ENCODE measurements at regions not wholly inside any gene's neighbourhood (a gene's known extent, or its start where the extent isn't known, plus 50 kb on each side); places are given as distances from the start of the nearest gene placed in this dataset.

DNA sequence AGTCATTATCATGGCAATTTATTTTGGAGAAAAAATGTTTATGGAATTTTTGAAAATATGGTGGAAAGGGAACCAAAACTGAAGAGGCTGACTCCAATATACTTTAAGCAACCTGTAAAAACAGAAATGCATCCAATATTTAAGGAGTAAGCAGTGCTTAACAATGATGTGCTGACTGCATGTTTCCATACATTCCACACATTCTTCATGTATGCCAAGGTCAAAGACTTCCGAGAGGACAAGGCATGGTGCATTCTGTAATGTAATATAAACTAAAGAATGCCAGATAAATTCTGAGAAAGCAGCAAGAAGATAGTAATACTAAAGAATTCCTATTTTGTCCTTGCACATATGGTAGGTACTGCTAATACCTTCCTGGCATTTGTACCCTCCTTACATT, 2015.9 kb upstream of the CDH9 start:
- H3K9me3 Mint-ChIP-seq: peaks cover 0 to 11% (median 0%) of the 10 kb centered on the region in 9 donors

GRCh38 chr5:29051509-29051908, 2013.1 kb upstream of the CDH9 start:
- peaks cover 0 to 5% (median 0%) of the 10 kb centered on the region in 3 donors for H3K36me3 Mint-ChIP-seq
- H3K9me3 Mint-ChIP-seq: peaks cover 0 to 11% (median 3%) of the 10 kb centered on the region in 9 donors
- DNase-seq (no peak), ATAC-seq (no peak)
- H3K4me3 Mint-ChIP-seq: no peak overlapping the region
- H3K27ac Mint-ChIP-seq: no peak overlapping the region
- no peaks in the 10 kb centered on the region for H3K4me1 Mint-ChIP-seq
- no peaks in the 10 kb centered on the region for H3K27me3 Mint-ChIP-seq
- POLR2A ChIA-PET: no interaction called here

More for the DNA sequence above, 2015.9 kb upstream of the CDH9 start:
- DNase-seq (no peak), ATAC-seq (no peak)
- H3K36me3 Mint-ChIP-seq: peaks cover 0 to 5% (median 0%) of the 10 kb centered on the region in 3 donors
- H3K4me3 Mint-ChIP-seq: no peak overlapping the region
- H3K4me1 Mint-ChIP-seq: no peaks in the 10 kb centered on the region
- POLR2A ChIA-PET: no interaction called here
- H3K27ac Mint-ChIP-seq: no peak overlapping the region
- H3K27me3 Mint-ChIP-seq: no peaks in the 10 kb centered on the region

- Mint-ChIP-seq H3K4me1 (no peaks in the 10 kb centered on the region), H3K36me3 (no peaks in the 10 kb centered on the region), H3K4me3 (no peak overlapping the region), H3K27ac (no peak overlapping the region), H3K27me3 (no peaks in the 10 kb centered on the region), H3K9me3 (peaks cover 0 to 10% (median 4%) of the 10 kb centered on the region in 9 donors)
- POLR2A ChIA-PET: no interaction called here
- DNase-seq (no peak), ATAC-seq (no peak)
Measured at GRCh38 chr5:29042152-29042551, 2003.8 kb upstream of the CDH9 start.

DNA sequence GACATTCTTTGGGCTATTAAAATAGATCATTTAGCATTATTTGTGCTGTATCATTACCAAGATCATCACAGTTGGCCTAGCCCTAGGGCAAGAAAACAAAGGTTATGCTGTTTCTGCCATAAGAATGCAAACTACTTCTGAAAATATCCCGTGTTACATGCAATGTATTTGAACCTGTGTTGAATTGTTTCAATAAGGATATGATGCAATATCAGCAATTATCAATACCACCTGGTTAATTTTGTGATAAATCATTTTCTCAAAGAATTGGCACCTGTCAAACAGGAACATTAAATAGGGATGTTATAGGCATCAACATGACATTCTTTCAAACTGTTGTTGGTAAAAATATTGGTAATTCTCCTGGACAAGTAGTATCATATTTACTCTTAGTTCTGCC, 2002.0 kb upstream of the CDH9 start:
- POLR2A ChIA-PET: no interaction called here
- Mint-ChIP-seq H3K27me3 (no peaks in the 10 kb centered on the region), H3K4me1 (no peaks in the 10 kb centered on the region), H3K4me3 (no peak overlapping the region), H3K9me3 (peaks cover 0 to 20% (median 8%) of the 10 kb centered on the region in 9 donors), H3K27ac (no peak overlapping the region), H3K36me3 (no peaks in the 10 kb centered on the region)
- no peak for DNase-seq
- no peak for ATAC-seq

DNA sequence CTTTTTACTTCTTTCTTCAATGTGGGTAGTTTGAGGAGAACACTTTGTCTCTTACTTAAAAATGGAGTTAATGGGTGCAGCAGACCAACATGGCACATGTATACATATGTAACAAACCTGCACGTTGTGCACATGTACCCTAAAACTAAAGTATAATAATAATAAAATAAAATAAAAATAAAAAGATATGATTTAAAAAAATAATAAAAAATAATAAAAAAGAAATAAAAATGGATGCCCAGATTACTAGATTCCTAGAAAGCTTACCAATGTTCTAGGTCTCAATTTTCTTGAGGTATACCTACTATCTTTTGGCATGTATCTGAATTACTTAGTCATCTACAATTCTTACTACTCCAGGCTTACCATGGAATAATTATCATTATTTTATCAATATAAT, 2001.6 kb upstream of the CDH9 start:
- Mint-ChIP-seq H3K36me3 (no peaks in the 10 kb centered on the region), H3K9me3 (peaks cover 0 to 24% (median 9%) of the 10 kb centered on the region in 9 donors), H3K27me3 (no peaks in the 10 kb centered on the region), H3K27ac (no peak overlapping the region), H3K4me3 (no peak overlapping the region), H3K4me1 (no peaks in the 10 kb centered on the region)
- POLR2A ChIA-PET: no interaction called here
- no peak for ATAC-seq
- DNase-seq: no peak

GRCh38 chr5:29037716-29038115, 1999.3 kb upstream of the CDH9 start:
- no peaks in the 10 kb centered on the region for H3K27me3 Mint-ChIP-seq
- ATAC-seq (no peak), DNase-seq (no peak)
- no peak overlapping the region for H3K27ac Mint-ChIP-seq
- no peak overlapping the region for H3K4me3 Mint-ChIP-seq
- no peaks in the 10 kb centered on the region for H3K4me1 Mint-ChIP-seq
- POLR2A ChIA-PET: no interaction called here
- H3K9me3 Mint-ChIP-seq: peaks cover 2 to 31% (median 9%) of the 10 kb centered on the region in 9 donors
- H3K36me3 Mint-ChIP-seq: no peaks in the 10 kb centered on the region

- no peaks in the 10 kb centered on the region for H3K4me1 Mint-ChIP-seq
- no peak for DNase-seq
- H3K27ac Mint-ChIP-seq: no peak overlapping the region
- no peaks in the 10 kb centered on the region for H3K36me3 Mint-ChIP-seq
- ATAC-seq: no peak
- POLR2A ChIA-PET: no interaction called here
- H3K9me3 Mint-ChIP-seq: peaks cover 0 to 28% (median 6%) of the 10 kb centered on the region in 9 donors
- no peak overlapping the region for H3K4me3 Mint-ChIP-seq
- no peaks in the 10 kb centered on the region for H3K27me3 Mint-ChIP-seq
Measured at GRCh38 chr5:29024052-29024451, 1985.7 kb upstream of the CDH9 start.

DNA sequence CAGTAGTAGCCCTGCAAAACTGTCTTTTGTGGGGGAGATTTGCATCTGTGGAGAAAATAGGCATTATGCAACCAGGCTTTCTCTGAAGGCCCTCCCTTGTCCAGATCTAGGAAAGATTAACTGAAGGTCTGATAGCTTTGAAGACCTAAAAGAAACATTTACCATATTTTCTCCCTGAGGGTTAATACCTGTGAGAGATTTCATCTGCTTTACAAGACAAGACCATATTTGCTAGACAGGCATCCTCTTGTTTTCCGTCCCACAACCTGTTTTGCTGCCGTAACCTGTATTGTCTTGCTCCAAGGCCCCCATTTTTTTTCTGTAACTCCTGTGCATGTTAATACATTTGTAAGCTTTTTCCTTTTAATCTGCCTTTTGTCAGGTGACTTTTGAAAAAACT, 1985.2 kb upstream of the CDH9 start:
- no peaks in the 10 kb centered on the region for H3K36me3 Mint-ChIP-seq
- H3K27me3 Mint-ChIP-seq: no peaks in the 10 kb centered on the region
- H3K4me3 Mint-ChIP-seq: no peak overlapping the region
- ATAC-seq: no peak
- no peak overlapping the region for H3K27ac Mint-ChIP-seq
- H3K9me3 Mint-ChIP-seq: peaks cover 0 to 24% (median 4%) of the 10 kb centered on the region in 9 donors
- DNase-seq: no peak
- H3K4me1 Mint-ChIP-seq: no peaks in the 10 kb centered on the region
- POLR2A ChIA-PET: no interaction called here

GRCh38 chr5:29017501-29017900, 1979.1 kb upstream of the CDH9 start:
- no peak for DNase-seq
- Mint-ChIP-seq H3K27ac (no peak overlapping the region), H3K27me3 (no peaks in the 10 kb centered on the region), H3K4me1 (no peaks in the 10 kb centered on the region), H3K4me3 (no peak overlapping the region), H3K9me3 (peaks cover 0 to 24% (median 8%) of the 10 kb centered on the region in 9 donors), H3K36me3 (no peaks in the 10 kb centered on the region)
- POLR2A ChIA-PET: no interaction called here
- ATAC-seq: no peak

GRCh38 chr5:29016067-29016466, 1977.7 kb upstream of the CDH9 start:
- H3K4me1 Mint-ChIP-seq: no peaks in the 10 kb centered on the region
- no peak for ATAC-seq
- DNase-seq: no peak
- H3K4me3 Mint-ChIP-seq: no peak overlapping the region
- H3K27ac Mint-ChIP-seq: no peak overlapping the region
- POLR2A ChIA-PET: no interaction called here
- no peaks in the 10 kb centered on the region for H3K36me3 Mint-ChIP-seq
- H3K9me3 Mint-ChIP-seq: peaks cover 0 to 24% (median 8%) of the 10 kb centered on the region in 9 donors
- H3K27me3 Mint-ChIP-seq: no peaks in the 10 kb centered on the region

DNA sequence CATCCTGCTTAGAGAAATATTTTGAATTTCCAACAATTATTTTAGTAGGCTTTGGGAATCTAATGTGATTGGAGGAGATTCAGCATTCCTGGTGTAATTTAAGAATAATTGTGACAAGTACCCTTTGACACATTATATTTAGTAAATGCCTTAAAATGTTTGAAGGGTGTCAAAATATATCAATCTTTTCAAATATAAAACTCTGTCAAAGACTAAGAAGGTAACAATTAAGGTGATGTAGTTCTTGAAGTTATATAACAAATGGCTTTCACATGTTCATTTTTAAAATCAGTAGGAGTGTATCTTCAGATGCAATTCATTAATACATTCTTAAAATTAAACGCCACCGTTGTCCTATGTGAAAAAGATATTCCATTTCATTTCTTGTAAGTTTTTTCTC, 1977.1 kb upstream of the CDH9 start:
- DNase-seq: no peak
- Mint-ChIP-seq H3K27ac (no peak overlapping the region), H3K9me3 (peaks cover 0 to 23% (median 5%) of the 10 kb centered on the region in 9 donors), H3K4me1 (no peaks in the 10 kb centered on the region), H3K4me3 (no peak overlapping the region), H3K27me3 (no peaks in the 10 kb centered on the region), H3K36me3 (no peaks in the 10 kb centered on the region)
- ATAC-seq: no peak
- POLR2A ChIA-PET: no interaction called here

- no peaks in the 10 kb centered on the region for H3K36me3 Mint-ChIP-seq
- ATAC-seq (no peak), DNase-seq (no peak)
- H3K9me3 Mint-ChIP-seq: peaks cover 0 to 16% (median 8%) of the 10 kb centered on the region in 9 donors
- H3K4me3 Mint-ChIP-seq: no peak overlapping the region
- H3K27ac Mint-ChIP-seq: no peak overlapping the region
- H3K27me3 Mint-ChIP-seq: no peaks in the 10 kb centered on the region
- H3K4me1 Mint-ChIP-seq: no peaks in the 10 kb centered on the region
- POLR2A ChIA-PET: no interaction called here
Measured at GRCh38 chr5:29005386-29005785, 1967.0 kb upstream of the CDH9 start.

- ATAC-seq (no peak), DNase-seq (no peak)
- Mint-ChIP-seq H3K4me3 (no peak overlapping the region), H3K9me3 (peaks cover 0 to 16% (median 8%) of the 10 kb centered on the region in 9 donors), H3K36me3 (no peaks in the 10 kb centered on the region), H3K4me1 (no peaks in the 10 kb centered on the region), H3K27ac (no peak overlapping the region), H3K27me3 (no peaks in the 10 kb centered on the region)
- POLR2A ChIA-PET: no interaction called here
Measured at GRCh38 chr5:29002481-29002880, 1964.1 kb upstream of the CDH9 start.

DNA sequence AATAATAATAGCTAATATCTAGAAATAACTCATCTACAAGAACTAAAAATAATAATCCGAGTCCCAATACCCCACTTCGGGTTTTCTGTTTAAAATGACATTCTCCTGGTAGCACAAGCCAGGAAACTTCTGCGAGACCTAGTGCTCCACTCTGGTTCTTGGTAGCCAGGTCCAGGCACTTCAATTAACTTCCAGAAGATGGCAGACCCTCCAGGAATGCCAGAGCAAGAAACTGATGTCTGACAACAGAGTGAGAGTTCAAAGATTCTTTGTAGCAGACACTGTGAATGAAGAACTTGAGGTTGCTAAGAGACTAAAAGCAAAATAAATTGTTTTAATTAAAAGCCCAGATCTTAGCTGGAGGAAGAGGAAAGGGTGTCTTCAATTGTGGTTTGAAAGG, 1963.3 kb upstream of the CDH9 start:
- Mint-ChIP-seq H3K4me3 (no peak overlapping the region), H3K9me3 (peaks cover 0 to 16% (median 8%) of the 10 kb centered on the region in 9 donors), H3K27ac (no peak overlapping the region), H3K36me3 (no peaks in the 10 kb centered on the region), H3K27me3 (no peaks in the 10 kb centered on the region), H3K4me1 (no peaks in the 10 kb centered on the region)
- no peak for DNase-seq
- POLR2A ChIA-PET: no interaction called here
- ATAC-seq: no peak

Data from naive thymus-derived CD8-positive, alpha-beta T cell (primary cell).